GM23338 (cell line): ENCODE measurements at regions not wholly inside any gene's neighbourhood (a gene's known extent, or its start where the extent isn't known, plus 50 kb on each side); places are given as distances from the start of the nearest gene placed in this dataset.

Source experiments
- CTCF ChIP-seq, 2 experiments: fragments of 200-600 bp in 1 of 2; sonication (generic) in 1 of 2; conservative IDR thresholded peaks; 2 replicates each; pipeline versions ENCODE4 v1.5.1 to v1.6.1; 2016 to 2017; ENCODE audit warnings: antibody characterized with exemption in 2 of 2, low read depth in 2 of 2, mild to moderate bottlenecking in 2 of 2, moderate library complexity in 1 of 2
- REST ChIP-seq: IDR thresholded peaks from one replicate; pipeline ENCODE4 v1.6.1; 2018; ENCODE audit warnings: antibody characterized with exemption; ENCODE audit not compliant: unreplicated experiment

- TF ChIP-seq CTCF (conservative IDR thresholded peaks at IDR 0.05; ENCODE audit: low read depth in 2 of 2) (no peak), REST (no peak)
Measured at GRCh38 chr2:88258208-88258607, 88.1 kb downstream of the THNSL2 start.
